HCT116 (cell line): ENCODE measurements at regions not wholly inside any gene's neighbourhood (a gene's known extent, or its start where the extent isn't known, plus 50 kb on each side); places are given as distances from the start of the nearest gene placed in this dataset.

Experiments
- ATAC-seq: fragments of 200-7000 bp; cut with Tn5 transposase; 2 replicates; pipeline ENCODE4 v1.9.1; 2020; ENCODE audit warnings: mild to moderate bottlenecking, moderate library complexity
- BruUV-seq: library from RNA; stranded (reverse); fragments of 400-500 nt; replicated peaks from 2 replicates; lab custom pipeline; 2021; lab: Mats Ljungman, UMichigan
- CTCF ChIA-PET: fragments of 300-600 bp; sonication (Branson Sonifier 250); formaldehyde crosslinking; loops from one replicate; lab custom pipeline; 2021; ENCODE audit warnings: antibody characterized with exemption; lab: Charles Lee
- POLR2A ChIA-PET: fragments of 300-600, 350-600 bp; sonication (Branson Sonifier 250); formaldehyde crosslinking; loops from one replicate; lab custom pipeline; 2021; ENCODE audit warnings: antibody characterized with exemption; lab: Charles Lee
- RAD21 ChIA-PET, 2 experiments: fragments of 300-600 bp; sonication (Branson Sonifier 250); formaldehyde crosslinking; loops; one replicate each; lab custom pipeline; 2023; ENCODE audit warnings: low total read pairs in 2 of 2; ENCODE audit not compliant: uncharacterized antibody in 2 of 2, unreplicated experiment in 2 of 2, low non-redundant PET in 1 of 2; lab: Charles Lee
- DNase-seq: peaks from one replicate; pipeline ENCODE4 v3.0.0-alpha.2; 2010; ENCODE audit warnings: low read depth, low spot score
- H2AFZ ChIP-seq: fragments of 200-600 bp; shearing (Covaris generic), sonication (generic); 2 replicates; pipeline ENCODE4 v1.6.1; 2017; ENCODE audit warnings: low read depth, mixed run types, mixed read lengths, antibody characterized with exemption, low read length; ENCODE audit not compliant: poor library complexity, severe bottlenecking
- H3K27ac ChIP-seq: 2 replicates; pipeline ENCODE4 v1.5.1; 2012; ENCODE audit warnings: low read depth, low read length
- H3K27me3 ChIP-seq: fragments of 200-600 bp; sonication (generic); 2 replicates; pipeline ENCODE4 v1.6.1; 2016; ENCODE audit warnings: mixed run types, low read length, mixed read lengths; ENCODE audit not compliant: insufficient read depth
- H3K36me3 ChIP-seq, 2 experiments: fragments of 200-500 bp in 1 of 2; fragments of 200-600 bp in 1 of 2; sonication (Bioruptor generic) in 1 of 2; sonication (generic) in 1 of 2; 2 replicates each; pipeline versions ENCODE4 v1.5.1 to v1.6.1; 2014 to 2016; ENCODE audit warnings: low read length in 2 of 2, inconsistent platforms in 1 of 2, mixed read lengths in 1 of 2, mixed run types in 1 of 2; ENCODE audit not compliant: insufficient read depth in 2 of 2, control insufficient read depth in 1 of 2
- H3K4me1 ChIP-seq, 2 experiments: fragments of 200-600 bp in 1 of 2; sonication (generic) in 1 of 2; 2 replicates each; pipeline versions ENCODE4 v1.5.1 to v1.6.1; 2012 to 2017; ENCODE audit warnings: low read length in 2 of 2, inconsistent platforms in 1 of 2, mild to moderate bottlenecking in 1 of 2, mixed read lengths in 1 of 2, mixed run types in 1 of 2, moderate library complexity in 1 of 2; ENCODE audit not compliant: insufficient read depth in 2 of 2, control insufficient read depth in 1 of 2
- H3K4me2 ChIP-seq: fragments of 200-600 bp; sonication (generic); 2 replicates; pipeline ENCODE4 v1.6.1; 2017; ENCODE audit warnings: mixed run types, low read length, mixed read lengths
- H3K4me3 ChIP-seq, 2 experiments: fragments of 200-600 bp in 1 of 2; sonication (generic) in 1 of 2; replicated peaks in 1 of 2; 2 replicates each; pipeline ENCODE4 v1.5.1; 2011 to 2016; ENCODE audit warnings: low read length in 2 of 2, control low read depth in 1 of 2, low read depth in 1 of 2, mild to moderate bottlenecking in 1 of 2, mixed read lengths in 1 of 2, mixed run types in 1 of 2
- H3K79me2 ChIP-seq: fragments of 200-600 bp; sonication (generic); 2 replicates; pipeline ENCODE4 v1.6.1; 2017; ENCODE audit warnings: mild to moderate bottlenecking, mixed run types, low read length, moderate library complexity, mixed read lengths; ENCODE audit not compliant: insufficient read depth
- H3K9ac ChIP-seq: fragments of 200-600 bp; sonication (generic); 2 replicates; pipeline ENCODE4 v1.6.1; 2016; ENCODE audit warnings: low read length, mixed read lengths
- H3K9me2 ChIP-seq: fragments of 200-600 bp; sonication (generic), shearing (Covaris generic); 2 replicates; pipeline ENCODE4 v1.6.1; 2017; ENCODE audit warnings: mixed run types, mild to moderate bottlenecking, moderate library complexity; ENCODE audit not compliant: insufficient read depth
- H3K9me3 ChIP-seq, 2 experiments: fragments of 200-500 bp in 1 of 2; fragments of 200-600 bp in 1 of 2; sonication (Bioruptor generic) in 1 of 2; sonication (generic) in 1 of 2; 2 replicates each; pipeline ENCODE4 v1.6.1; 2014 to 2017; ENCODE audit warnings: low read length in 2 of 2, mixed read lengths in 2 of 2, inconsistent platforms in 1 of 2, low read depth in 1 of 2, mild to moderate bottlenecking in 1 of 2, mixed run types in 1 of 2, moderate library complexity in 1 of 2; ENCODE audit not compliant: control insufficient read depth in 1 of 2, insufficient read depth in 1 of 2
- H4K20me1 ChIP-seq: fragments of 200-600 bp; sonication (generic), shearing (Covaris generic); 2 replicates; pipeline ENCODE4 v1.6.1; 2017; ENCODE audit warnings: mixed run types, mild to moderate bottlenecking, moderate library complexity; ENCODE audit not compliant: insufficient read depth
- CTCF ChIP-seq, 3 experiments: fragments of 200-600 bp in 1 of 3; sonication (generic) in 1 of 3; IDR thresholded peaks in 2 of 3; conservative IDR thresholded peaks in 1 of 3; 2 replicates each; pipeline ENCODE4 v1.5.1; 2012 to 2017; ENCODE audit warnings: low read depth in 2 of 3, low read length in 2 of 3, antibody characterized with exemption in 1 of 3, borderline replicate concordance in 1 of 3, control low read depth in 1 of 3, mild to moderate bottlenecking in 1 of 3, mixed read lengths in 1 of 3, mixed run types in 1 of 3, moderate library complexity in 1 of 3; ENCODE audit not compliant: insufficient read depth in 1 of 3
- EGR1 ChIP-seq: IDR thresholded peaks from 2 replicates; pipeline ENCODE4 v1.6.1; 2012; ENCODE audit warnings: low read depth
- ELF1 ChIP-seq: IDR thresholded peaks from 2 replicates; pipeline ENCODE4 v1.6.1; 2012; ENCODE audit warnings: low read depth, borderline replicate concordance
- EZH2 ChIP-seq: fragments of 200-600 bp; sonication (generic); IDR thresholded peaks from 2 replicates; pipeline ENCODE4 v1.6.1; 2017; ENCODE audit warnings: antibody characterized with exemption, mixed run types
- EZH2phosphoT487 ChIP-seq: fragments of 200-600 bp; IDR thresholded peaks from 2 replicates; pipeline ENCODE4 v1.6.1; 2018; ENCODE audit warnings: antibody characterized with exemption, borderline replicate concordance
- JUND ChIP-seq: IDR thresholded peaks from 2 replicates; pipeline ENCODE4 v1.6.1; 2012
- MAX ChIP-seq: IDR thresholded peaks from 2 replicates; pipeline ENCODE4 v1.6.1; 2012
- POLR2A ChIP-seq: IDR thresholded peaks from 2 replicates; pipeline ENCODE4 v1.7.0; 2011; ENCODE audit warnings: borderline replicate concordance; ENCODE audit not compliant: insufficient read depth, insufficient read length; ENCODE audit errors: extremely low read depth
- POLR2AphosphoS5 ChIP-seq: IDR thresholded peaks from 2 replicates; pipeline ENCODE4 v1.6.1; 2011; ENCODE audit warnings: mild to moderate bottlenecking, low read depth, low read length, moderate library complexity
- RAD21 ChIP-seq: IDR thresholded peaks from 2 replicates; pipeline ENCODE4 v1.6.1; 2012; ENCODE audit warnings: low read depth, mild to moderate bottlenecking
- SP1 ChIP-seq: IDR thresholded peaks from 2 replicates; pipeline ENCODE4 v1.6.1; 2012; ENCODE audit warnings: low read depth
- ZBTB33 ChIP-seq: IDR thresholded peaks from 2 replicates; pipeline ENCODE4 v1.6.1; 2011; ENCODE audit warnings: mild to moderate bottlenecking, low read length, moderate library complexity; ENCODE audit not compliant: insufficient replicate concordance; ENCODE audit errors: extremely low read depth
- ZFX ChIP-seq: fragments of 450-650 bp; IDR thresholded peaks from 2 replicates; pipeline ENCODE4 v1.6.1; 2017
- intact Hi-C: fragments of 100-400 bp; cut with micrococcal nuclease; formaldehyde crosslinking; loops from 2 replicates; pipeline ENCODE4 v1.10.0; 2022
- TF ChIP-seq, protein P1 (sequence below): IDR thresholded peaks from 2 replicates; pipeline ENCODE4 v1.6.1; 2012; ENCODE audit warnings: low read depth

GRCh38 chr20:63093966-63094766 is 87.4 kb upstream of the BHLHE23 start:
- intact Hi-C loops = no loop called here
- POLR2A ChIA-PET = no interaction called here
- BruUV-seq = no TSS peak

More at GRCh38 chr20:63093966-63094766, 87.4 kb upstream of the BHLHE23 start:
- CTCF ChIA-PET = no interaction called here
- H3K9me2 ChIP-seq = no peaks in the 10 kb centered on the region
- no peak for DNase-seq
- no peaks in the 10 kb centered on the region for H3K27me3 ChIP-seq
- H3K4me3 ChIP-seq = no peak overlapping the region
- no peak overlapping the region for H3K4me2 ChIP-seq
- H3K36me3 ChIP-seq = no peaks in the 10 kb centered on the region
- no peaks in the 10 kb centered on the region for H4K20me1 ChIP-seq
- no peak overlapping the region for H3K9ac ChIP-seq
- TF ChIP-seq ELF1 (no peak), JUND (no peak), POLR2A (no peak), CTCF (IDR thresholded peaks at IDR 0.05 in 2 of 3, conservative IDR thresholded peaks at IDR 0.05 in 1 of 3; ENCODE audit: borderline replicate concordance in 1 of 3, insufficient read depth in 1 of 3, low read depth in 2 of 3, low read length in 2 of 3) (no peak), EZH2 (no peak), ZFX (no peak), RAD21 (no peak), EZH2phosphoT487 (no peak), ZBTB33 (no peak), SP1 (no peak), MAX (no peak), EGR1 (no peak), POLR2AphosphoS5 (no peak)
- TF ChIP-seq, protein P1, sequence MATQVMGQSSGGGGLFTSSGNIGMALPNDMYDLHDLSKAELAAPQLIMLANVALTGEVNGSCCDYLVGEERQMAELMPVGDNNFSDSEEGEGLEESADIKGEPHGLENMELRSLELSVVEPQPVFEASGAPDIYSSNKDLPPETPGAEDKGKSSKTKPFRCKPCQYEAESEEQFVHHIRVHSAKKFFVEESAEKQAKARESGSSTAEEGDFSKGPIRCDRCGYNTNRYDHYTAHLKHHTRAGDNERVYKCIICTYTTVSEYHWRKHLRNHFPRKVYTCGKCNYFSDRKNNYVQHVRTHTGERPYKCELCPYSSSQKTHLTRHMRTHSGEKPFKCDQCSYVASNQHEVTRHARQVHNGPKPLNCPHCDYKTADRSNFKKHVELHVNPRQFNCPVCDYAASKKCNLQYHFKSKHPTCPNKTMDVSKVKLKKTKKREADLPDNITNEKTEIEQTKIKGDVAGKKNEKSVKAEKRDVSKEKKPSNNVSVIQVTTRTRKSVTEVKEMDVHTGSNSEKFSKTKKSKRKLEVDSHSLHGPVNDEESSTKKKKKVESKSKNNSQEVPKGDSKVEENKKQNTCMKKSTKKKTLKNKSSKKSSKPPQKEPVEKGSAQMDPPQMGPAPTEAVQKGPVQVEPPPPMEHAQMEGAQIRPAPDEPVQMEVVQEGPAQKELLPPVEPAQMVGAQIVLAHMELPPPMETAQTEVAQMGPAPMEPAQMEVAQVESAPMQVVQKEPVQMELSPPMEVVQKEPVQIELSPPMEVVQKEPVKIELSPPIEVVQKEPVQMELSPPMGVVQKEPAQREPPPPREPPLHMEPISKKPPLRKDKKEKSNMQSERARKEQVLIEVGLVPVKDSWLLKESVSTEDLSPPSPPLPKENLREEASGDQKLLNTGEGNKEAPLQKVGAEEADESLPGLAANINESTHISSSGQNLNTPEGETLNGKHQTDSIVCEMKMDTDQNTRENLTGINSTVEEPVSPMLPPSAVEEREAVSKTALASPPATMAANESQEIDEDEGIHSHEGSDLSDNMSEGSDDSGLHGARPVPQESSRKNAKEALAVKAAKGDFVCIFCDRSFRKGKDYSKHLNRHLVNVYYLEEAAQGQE = no peak
- TF ChIP-seq, all 23 proteins: peak for 0
- no peaks in the 10 kb centered on the region for H3K79me2 ChIP-seq
- H3K9me3 ChIP-seq = no peaks in the 10 kb centered on the region
- peaks cover 8 to 10% of the 10 kb centered on the region in 2 experiments for H3K4me1 ChIP-seq
- RAD21 ChIA-PET = no interaction called here
- ATAC-seq = no peak
- no peak overlapping the region for H3K27ac ChIP-seq
- H2AFZ ChIP-seq = no peak overlapping the region
